A549 (cell line): ENCODE measurements at regions not wholly inside any gene's neighbourhood (a gene's known extent, or its start where the extent isn't known, plus 50 kb on each side); places are given as distances from the start of the nearest gene placed in this dataset.

Experiments
- BHLHE40 ChIP-seq: IDR thresholded peaks from 2 replicates; pipeline ENCODE4 v1.6.1; 2012; ENCODE audit warnings: low read depth, low read length, inconsistent platforms
- EHMT2 ChIP-seq: fragments of 200-600 bp; sonication (generic); IDR thresholded peaks from 2 replicates; pipeline ENCODE4 v1.6.1; 2016; ENCODE audit warnings: antibody characterized with exemption, low read depth, mild to moderate bottlenecking, moderate library complexity
- GATA3 ChIP-seq: IDR thresholded peaks from 2 replicates; pipeline ENCODE4 v1.6.1; 2012; ENCODE audit warnings: borderline replicate concordance
- JUNB ChIP-seq: fragments of >200 bp; sonication (Bioruptor Twin); formaldehyde crosslinking; IDR thresholded peaks from 2 replicates; pipeline ENCODE4 v1.6.1; 2016
- MAX ChIP-seq: IDR thresholded peaks from 2 replicates; pipeline ENCODE4 v1.6.1; 2012
- MAZ ChIP-seq: fragments of 150-350 bp; IDR thresholded peaks from 2 replicates; pipeline ENCODE4 v1.6.1; 2014; ENCODE audit warnings: antibody characterized with exemption, low read depth, low read length, borderline replicate concordance
- PHF8 ChIP-seq: fragments of 200-600 bp; sonication (generic); IDR thresholded peaks from 2 replicates; pipeline ENCODE4 v1.6.1; 2016; ENCODE audit warnings: low read depth, mild to moderate bottlenecking, antibody characterized with exemption, moderate library complexity, borderline replicate concordance
- POLR2A ChIP-seq: IDR thresholded peaks from 2 replicates; pipeline ENCODE4 v1.6.1; 2012; ENCODE audit warnings: mild to moderate bottlenecking, low read length
- RAD21 ChIP-seq, 2 experiments: fragments of >200 bp in 1 of 2; sonication (Bioruptor Twin) in 1 of 2; formaldehyde crosslinking in 1 of 2; IDR thresholded peaks in 1 of 2; conservative IDR thresholded peaks in 1 of 2; 2 replicates in 1 of 2; 3 replicates in 1 of 2; pipeline ENCODE4 v1.6.1; 2012 to 2018; ENCODE audit warnings: inconsistent platforms in 1 of 2
- RFX5 ChIP-seq: fragments of 450-650 bp; IDR thresholded peaks from 2 replicates; pipeline ENCODE4 v1.7.1; 2014; ENCODE audit warnings: antibody characterized with exemption, mild to moderate bottlenecking, moderate library complexity
- TF ChIP-seq, protein P1 (sequence below): fragments of >200 bp; sonication (Bioruptor Twin); formaldehyde crosslinking; IDR thresholded peaks from 3 replicates; pipeline ENCODE4 v1.5.1; 2016

DNA sequence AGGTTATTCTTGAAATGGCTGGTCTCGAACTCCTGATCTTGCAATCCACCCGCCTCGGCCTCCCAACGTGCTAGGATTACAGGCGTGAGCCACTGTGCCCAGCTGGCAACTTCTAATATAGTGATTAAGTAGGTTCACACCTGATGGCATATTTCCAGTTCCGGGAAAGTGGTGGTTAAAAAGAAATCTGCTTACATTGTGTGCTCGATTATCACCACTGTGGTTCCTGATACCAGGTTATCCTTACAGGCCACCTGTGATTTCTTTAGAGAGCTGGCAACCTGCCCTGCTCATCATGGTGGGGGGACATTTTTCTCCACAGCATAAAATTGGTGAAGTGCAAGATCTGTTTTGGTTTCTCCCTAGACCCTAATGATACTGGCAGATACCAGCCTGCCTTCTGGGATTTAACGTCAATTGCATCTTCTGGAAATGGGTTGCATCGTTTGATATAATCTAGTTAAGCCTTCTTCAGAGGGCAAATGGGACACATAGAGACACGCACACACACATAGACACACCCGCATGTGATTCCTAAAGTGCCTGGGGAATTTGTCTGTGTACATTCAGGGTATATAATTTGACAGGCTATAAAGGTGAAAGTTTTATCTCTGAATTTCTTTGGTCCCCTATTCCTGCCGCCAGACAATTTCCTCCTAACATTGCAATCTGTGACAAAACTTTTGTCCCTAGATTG, 49.7 kb upstream of the CITED2 start:
- no peak for TF ChIP-seq EHMT2
- TF ChIP-seq GATA3 = no peak
- TF ChIP-seq, protein P1, sequence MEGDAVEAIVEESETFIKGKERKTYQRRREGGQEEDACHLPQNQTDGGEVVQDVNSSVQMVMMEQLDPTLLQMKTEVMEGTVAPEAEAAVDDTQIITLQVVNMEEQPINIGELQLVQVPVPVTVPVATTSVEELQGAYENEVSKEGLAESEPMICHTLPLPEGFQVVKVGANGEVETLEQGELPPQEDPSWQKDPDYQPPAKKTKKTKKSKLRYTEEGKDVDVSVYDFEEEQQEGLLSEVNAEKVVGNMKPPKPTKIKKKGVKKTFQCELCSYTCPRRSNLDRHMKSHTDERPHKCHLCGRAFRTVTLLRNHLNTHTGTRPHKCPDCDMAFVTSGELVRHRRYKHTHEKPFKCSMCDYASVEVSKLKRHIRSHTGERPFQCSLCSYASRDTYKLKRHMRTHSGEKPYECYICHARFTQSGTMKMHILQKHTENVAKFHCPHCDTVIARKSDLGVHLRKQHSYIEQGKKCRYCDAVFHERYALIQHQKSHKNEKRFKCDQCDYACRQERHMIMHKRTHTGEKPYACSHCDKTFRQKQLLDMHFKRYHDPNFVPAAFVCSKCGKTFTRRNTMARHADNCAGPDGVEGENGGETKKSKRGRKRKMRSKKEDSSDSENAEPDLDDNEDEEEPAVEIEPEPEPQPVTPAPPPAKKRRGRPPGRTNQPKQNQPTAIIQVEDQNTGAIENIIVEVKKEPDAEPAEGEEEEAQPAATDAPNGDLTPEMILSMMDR = no peak
- no peak for TF ChIP-seq MAZ
- no peak for TF ChIP-seq POLR2A
- no peak for TF ChIP-seq JUNB
- TF ChIP-seq MAX = no peak
- TF ChIP-seq RFX5 = no peak
- no peak for TF ChIP-seq RAD21 (conservative IDR thresholded peaks at IDR 0.05 in 1 of 2, IDR thresholded peaks at IDR 0.05 in 1 of 2)
- no peak for TF ChIP-seq PHF8
- no peak for TF ChIP-seq BHLHE40
